Pancreas (tissue), 10 donors: ENCODE measurements at regions not wholly inside any gene's neighbourhood (a gene's known extent, or its start where the extent isn't known, plus 50 kb on each side); places are given as distances from the start of the nearest gene placed in this dataset.
A peak's percentile ranks its signal among the peaks of the same experiment; 100 is the strongest.

Experiments used
- ATAC-seq, 4 donors: fragments of 200-7000 bp; cut with Tn5 transposase; one replicate each; pipeline versions ENCODE4 v1.8.0 to v1.9.1; 2020; ENCODE audit warnings: mild to moderate bottlenecking in 4 of 4, moderate library complexity in 4 of 4
- DNase-seq, 6 donors: peaks; one replicate each; pipeline ENCODE4 v3.0.0-alpha.2; 2020
- FAIRE-seq: peaks from 2 replicates; lab custom pipeline; 2012; peaks lifted over from hg19 to GRCh38; lab: Jason Lieb, UNC
- H3K27ac ChIP-seq, 4 donors: fragments of 200-600 bp; sonication (generic); 1 replicate in 3 of 4; 2 replicates in 1 of 4; pipeline versions ENCODE4 v1.5.0 to v1.8.0; 2020
- H3K27me3 ChIP-seq, 4 donors: fragments of 200-600 bp; one replicate each; pipeline ENCODE4 v1.8.0; 2021
- H3K36me3 ChIP-seq, 3 donors: fragments of 200-600 bp; sonication (generic) in 1 of 3; one replicate each; pipeline versions ENCODE4 v1.5.0 to v1.8.0; 2020 to 2021
- H3K4me1 ChIP-seq, 3 donors: fragments of 200-600 bp; one replicate each; pipeline ENCODE4 v1.8.0; 2021
- H3K4me3 ChIP-seq, 4 donors: fragments of 200-600 bp; sonication (generic) in 2 of 4; one replicate each; pipeline versions ENCODE4 v1.5.0 to v1.8.0; 2020 to 2021
- H3K9me3 ChIP-seq, 4 donors: fragments of 200-600 bp; one replicate each; pipeline ENCODE4 v1.8.0; 2021
- WGBS, 2 donors: extraction: QIAGEN DNeasy Blood & Tissue Kit; methylation state at CpG; one replicate each; pipeline ENCODE4 v1.1.7; 2013; 5-methylcytosine and 5-hydroxymethylcytosine counted together
- intact Hi-C, 3 donors: fragments of 100-400 bp; cut with DNase I; formaldehyde crosslinking; loops; one replicate each; pipeline versions ENCODE4 v1.11.1 to v1.14.2; 2022
- TF ChIP-seq, protein P1 (sequence below), 4 donors: fragments of 200-600 bp; sonication (generic) in 3 of 4; IDR thresholded peaks; one replicate each; pipeline versions ENCODE4 v1.5.0 to v1.8.0; 2021; ENCODE audit warnings: antibody characterized with exemption in 4 of 4
- donor health status: healthy with polysubstance abuse.
- donor health status: DM: no; HTN: no; CAD: no; lungs with moderate emphysema.
- donor health status: DM: no; HTN: no; CAD: no.
- donor health status: control.
- donor health status: control.
- donor health status: Bipolar disorder and iron deficiency.
- donor health status: DM: yes; HTN: yes; CAD: no.
- donor health status: DM: no; HTN: no; CAD: no.
- donor health status: DM: no; HTN: no; CAD: no.
- donor health status: DM: yes; HTN: yes; CAD: no.

GRCh38 chr6:167235005-167235404 is 56.1 kb upstream of the UNC93A start:
- intact Hi-C loops: no loop called here
- no peak overlapping the region for H3K4me3 ChIP-seq
- no peak for ATAC-seq
- H3K9me3 ChIP-seq: no peaks in the 10 kb centered on the region
- 54 to 62% methylated on average over 9 of the region's 9 CpGs for WGBS, 2 donors
- no peak overlapping the region for H3K27ac ChIP-seq
- no peaks in the 10 kb centered on the region for H3K27me3 ChIP-seq
- TF ChIP-seq, protein P1, sequence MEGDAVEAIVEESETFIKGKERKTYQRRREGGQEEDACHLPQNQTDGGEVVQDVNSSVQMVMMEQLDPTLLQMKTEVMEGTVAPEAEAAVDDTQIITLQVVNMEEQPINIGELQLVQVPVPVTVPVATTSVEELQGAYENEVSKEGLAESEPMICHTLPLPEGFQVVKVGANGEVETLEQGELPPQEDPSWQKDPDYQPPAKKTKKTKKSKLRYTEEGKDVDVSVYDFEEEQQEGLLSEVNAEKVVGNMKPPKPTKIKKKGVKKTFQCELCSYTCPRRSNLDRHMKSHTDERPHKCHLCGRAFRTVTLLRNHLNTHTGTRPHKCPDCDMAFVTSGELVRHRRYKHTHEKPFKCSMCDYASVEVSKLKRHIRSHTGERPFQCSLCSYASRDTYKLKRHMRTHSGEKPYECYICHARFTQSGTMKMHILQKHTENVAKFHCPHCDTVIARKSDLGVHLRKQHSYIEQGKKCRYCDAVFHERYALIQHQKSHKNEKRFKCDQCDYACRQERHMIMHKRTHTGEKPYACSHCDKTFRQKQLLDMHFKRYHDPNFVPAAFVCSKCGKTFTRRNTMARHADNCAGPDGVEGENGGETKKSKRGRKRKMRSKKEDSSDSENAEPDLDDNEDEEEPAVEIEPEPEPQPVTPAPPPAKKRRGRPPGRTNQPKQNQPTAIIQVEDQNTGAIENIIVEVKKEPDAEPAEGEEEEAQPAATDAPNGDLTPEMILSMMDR (IDR thresholded peaks at IDR 0.05): no peak
- no peaks in the 10 kb centered on the region for H3K4me1 ChIP-seq
- no peak for DNase-seq
- no peaks in the 10 kb centered on the region for H3K36me3 ChIP-seq
- no peak for FAIRE-seq

DNA sequence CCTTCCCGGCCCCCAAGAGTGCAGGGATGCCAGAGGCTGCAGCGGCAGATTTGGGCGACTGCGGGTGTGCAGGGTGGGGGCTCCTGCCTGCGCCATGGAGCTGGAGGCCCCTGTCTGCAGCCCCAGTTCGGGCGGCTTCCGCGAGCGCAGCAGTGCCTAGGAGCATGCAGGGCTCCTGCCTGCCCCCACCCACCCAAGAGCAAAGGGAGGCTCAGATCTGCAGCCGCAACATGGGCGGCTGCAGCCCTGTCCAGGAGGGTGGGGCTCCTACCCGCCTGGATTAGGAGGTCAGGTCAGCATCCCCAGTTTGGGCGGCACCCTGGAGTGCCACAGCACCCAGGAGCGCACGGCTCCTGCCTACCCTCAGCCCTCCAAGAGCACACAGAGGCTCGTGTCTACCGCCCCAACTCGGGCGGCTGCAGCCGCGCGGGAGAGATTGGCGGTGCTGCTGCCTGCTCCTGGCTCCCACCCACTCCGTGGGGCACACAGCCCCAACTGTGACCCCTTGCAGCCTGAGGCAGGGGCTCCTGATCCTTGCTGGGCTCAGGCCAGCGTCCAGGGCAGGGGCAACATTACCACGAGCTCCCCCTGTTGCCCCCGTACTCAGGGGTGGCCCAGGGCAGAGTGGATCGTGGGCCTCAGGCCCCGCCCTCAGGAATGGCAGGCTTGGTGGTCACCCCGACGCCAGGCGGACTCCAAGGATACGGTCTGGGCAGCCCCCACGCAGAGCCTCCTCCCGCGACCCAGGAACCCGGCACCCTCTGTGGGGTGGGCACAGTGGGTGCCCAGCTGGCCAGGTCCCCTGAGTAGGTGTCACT is 55.5 kb upstream of the UNC93A start:
- FAIRE-seq (no peak), DNase-seq (peak in 1 of 6 donors; percentile 60), ATAC-seq (no peak)
- Histone ChIP-seq H3K27me3 (no peaks in the 10 kb centered on the region), H3K4me1 (no peaks in the 10 kb centered on the region), H3K27ac (no peak overlapping the region), H3K9me3 (no peaks in the 10 kb centered on the region), H3K4me3 (no peak overlapping the region), H3K36me3 (no peaks in the 10 kb centered on the region)
- intact Hi-C loops: no loop called here
- TF ChIP-seq, protein P1 (IDR thresholded peaks at IDR 0.05): no peak
- 79 to 83% methylated on average over 36 to 38 of the region's 38 CpGs for WGBS, 2 donors

GRCh38 chr6:167236239-167236571 is 54.9 kb upstream of the UNC93A start:
- Histone ChIP-seq H3K4me3 (no peak overlapping the region), H3K27ac (no peak overlapping the region), H3K9me3 (no peaks in the 10 kb centered on the region), H3K27me3 (no peaks in the 10 kb centered on the region), H3K4me1 (no peaks in the 10 kb centered on the region), H3K36me3 (no peaks in the 10 kb centered on the region)
- ATAC-seq (no peak), FAIRE-seq (no peak), DNase-seq (no peak)
- 84 to 95% methylated on average over 8 to 16 of the region's 16 CpGs for WGBS, 2 donors
- TF ChIP-seq, protein P1 (IDR thresholded peaks at IDR 0.05): no peak
- intact Hi-C loops: no loop called here

DNA sequence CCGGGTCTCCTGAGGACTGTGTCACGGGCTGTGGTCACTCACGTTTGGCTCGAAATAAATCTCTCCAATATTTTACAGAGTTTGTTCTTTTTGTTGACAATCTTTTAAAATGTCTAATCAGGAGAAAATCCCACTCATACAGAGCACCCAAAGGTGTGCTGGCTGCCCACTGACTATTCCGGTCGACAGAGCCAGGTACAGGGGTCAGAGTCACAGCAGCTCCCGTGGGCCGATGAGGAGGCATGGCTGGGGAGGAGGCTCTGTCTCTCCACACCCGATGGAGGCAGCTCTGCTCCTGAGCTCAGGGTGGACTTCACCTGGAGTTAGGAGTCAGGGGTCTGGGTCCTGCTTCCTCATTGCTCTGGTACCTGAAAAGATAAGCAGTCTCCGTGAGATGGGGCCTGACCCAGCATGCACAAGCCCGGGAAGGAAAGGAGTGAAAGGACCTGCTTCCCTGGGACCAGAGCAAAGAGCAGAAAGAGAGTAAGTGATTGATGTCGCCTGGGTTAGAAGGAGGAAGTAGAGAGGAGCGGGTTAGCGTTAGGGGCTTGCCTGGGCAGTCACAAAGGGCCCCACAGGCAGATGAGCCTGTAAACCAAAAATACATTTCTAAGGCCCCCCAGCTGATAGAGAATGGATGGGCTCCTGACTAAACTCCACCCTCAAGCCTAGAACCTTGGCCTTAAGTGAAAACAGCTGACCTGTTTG is 53.5 kb upstream of the UNC93A start:
- H3K4me1 ChIP-seq: no peaks in the 10 kb centered on the region
- 82 to 84% methylated on average over 14 of the region's 14 CpGs for WGBS, 2 donors
- H3K27ac ChIP-seq: no peak overlapping the region
- no peaks in the 10 kb centered on the region for H3K36me3 ChIP-seq
- H3K4me3 ChIP-seq: no peak overlapping the region
- no peak for DNase-seq
- H3K9me3 ChIP-seq: no peaks in the 10 kb centered on the region
- intact Hi-C loops: no loop called here
- FAIRE-seq: no peak
- TF ChIP-seq, protein P1 (IDR thresholded peaks at IDR 0.05): no peak
- ATAC-seq: no peak
- no peaks in the 10 kb centered on the region for H3K27me3 ChIP-seq
